ENCODE measurements at regions not wholly inside any gene's neighbourhood (a gene's known extent, or its start where the extent isn't known, plus 50 kb on each side); places are given as distances from the start of the nearest gene placed in this dataset.

DNA sequence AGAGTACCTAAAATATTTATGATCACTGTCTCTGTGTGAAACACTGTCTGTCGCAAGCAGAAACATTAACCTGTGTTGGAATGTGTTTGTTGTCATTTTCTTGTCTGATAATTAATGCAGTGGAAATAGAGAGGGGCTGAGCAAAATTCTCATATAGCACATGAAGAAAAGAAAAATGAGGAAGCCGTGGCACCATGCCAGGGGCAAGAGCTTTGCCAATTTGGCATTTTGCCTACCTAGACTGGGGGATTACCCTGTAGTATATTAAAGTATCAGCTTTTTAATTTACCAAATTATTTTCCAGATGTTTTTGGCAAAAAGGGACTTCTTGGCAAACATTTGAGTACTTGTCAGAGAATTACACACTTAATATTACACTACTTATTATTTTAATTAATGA is 1326.6 kb upstream of the GOT2 start:
- H3K27ac Mint-ChIP-seq, result no peak overlapping the region
- H3K4me3 Mint-ChIP-seq, result no peak overlapping the region
- H3K4me1 Mint-ChIP-seq, result no peaks in the 10 kb centered on the region
- no peaks in the 10 kb centered on the region for H3K36me3 Mint-ChIP-seq
- no peaks in the 10 kb centered on the region for H3K27me3 Mint-ChIP-seq
- DNase-seq (ENCODE audit: low spot score in 2 of 2) (no peak), ATAC-seq (ENCODE audit: low read depth) (no peak)
- H3K9me3 Mint-ChIP-seq, result peaks cover 6% of the 10 kb centered on the region

DNA sequence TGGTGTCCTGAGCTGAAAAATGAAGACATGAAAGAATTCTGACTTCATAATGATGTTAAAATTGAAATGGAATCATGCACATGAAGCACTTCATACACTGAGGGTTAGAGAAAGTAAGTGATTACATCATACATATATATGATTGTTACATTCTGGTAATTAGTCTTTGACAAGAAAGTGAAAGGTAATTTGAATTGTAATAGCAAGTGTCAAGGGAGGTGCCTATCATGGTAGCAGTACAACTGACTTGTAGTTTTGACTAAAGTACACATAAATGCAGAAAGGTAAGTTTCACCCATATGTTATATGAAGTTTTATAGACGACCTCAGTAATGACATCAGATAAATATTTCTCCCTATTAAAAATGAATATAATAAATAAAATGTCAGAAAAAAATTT is 1325.0 kb upstream of the GOT2 start:
- no peaks in the 10 kb centered on the region for H3K36me3 Mint-ChIP-seq

DNA sequence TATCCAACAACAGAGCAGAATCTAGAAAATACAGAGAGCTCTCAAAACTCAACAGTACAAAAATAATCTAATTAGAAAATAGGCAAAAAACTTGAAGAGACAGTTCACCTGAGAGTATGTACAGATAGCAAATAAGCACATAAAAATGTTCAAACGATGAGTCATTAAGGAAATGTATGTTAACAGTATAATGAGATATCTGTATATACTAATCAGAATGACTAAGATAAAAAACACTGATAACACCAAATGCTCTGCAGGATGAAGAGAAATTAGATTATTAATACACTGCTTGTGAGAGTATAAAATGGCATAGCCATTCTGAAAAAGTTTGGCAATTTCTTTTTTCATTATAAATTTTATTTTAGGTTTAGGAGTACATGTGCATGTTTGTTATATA is 1307.6 kb upstream of the GOT2 start:
- Mint-ChIP-seq H3K4me3 (no peak overlapping the region), H3K36me3 (no peaks in the 10 kb centered on the region), H3K9me3 (peaks cover 4% of the 10 kb centered on the region), H3K27me3 (no peaks in the 10 kb centered on the region), H3K27ac (no peak overlapping the region), H3K4me1 (no peaks in the 10 kb centered on the region)
- DNase-seq (ENCODE audit: low spot score in 2 of 2), result no peak
- ATAC-seq (ENCODE audit: low read depth), result no peak

More for the DNA sequence above, 1325.0 kb upstream of the GOT2 start:
- H3K27me3 Mint-ChIP-seq, result no peaks in the 10 kb centered on the region
- H3K4me1 Mint-ChIP-seq, result no peaks in the 10 kb centered on the region
- peaks cover 8% of the 10 kb centered on the region for H3K9me3 Mint-ChIP-seq
- H3K4me3 Mint-ChIP-seq, result no peak overlapping the region
- DNase-seq (ENCODE audit: low spot score in 2 of 2), result no peak
- H3K27ac Mint-ChIP-seq, result no peak overlapping the region
- ATAC-seq (ENCODE audit: low read depth), result no peak

DNA sequence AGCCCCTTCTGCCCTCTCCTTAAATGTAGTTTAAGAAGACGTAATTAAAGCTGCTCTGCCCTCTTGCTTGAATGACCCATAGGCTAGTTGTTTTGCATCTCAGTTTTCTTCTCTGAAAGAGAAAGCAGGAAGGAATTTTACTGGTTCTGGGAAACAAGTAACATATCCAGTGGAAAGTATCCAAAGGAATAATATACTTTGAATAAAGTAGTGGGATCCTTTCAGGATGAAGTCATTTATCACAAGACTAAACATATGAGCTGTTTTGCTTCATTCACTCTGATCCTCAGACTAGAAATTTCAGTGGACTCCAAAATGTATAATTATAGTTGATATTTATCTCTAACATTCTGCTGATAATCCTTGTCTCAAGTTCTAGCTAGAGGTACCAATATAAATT is 1297.6 kb upstream of the GOT2 start:
- Mint-ChIP-seq H3K27ac (no peak overlapping the region), H3K36me3 (no peaks in the 10 kb centered on the region), H3K4me3 (no peak overlapping the region), H3K27me3 (no peaks in the 10 kb centered on the region), H3K4me1 (no peaks in the 10 kb centered on the region), H3K9me3 (peaks cover 6% of the 10 kb centered on the region)
- DNase-seq (ENCODE audit: low spot score in 2 of 2) (no peak), ATAC-seq (ENCODE audit: low read depth) (no peak)

DNA sequence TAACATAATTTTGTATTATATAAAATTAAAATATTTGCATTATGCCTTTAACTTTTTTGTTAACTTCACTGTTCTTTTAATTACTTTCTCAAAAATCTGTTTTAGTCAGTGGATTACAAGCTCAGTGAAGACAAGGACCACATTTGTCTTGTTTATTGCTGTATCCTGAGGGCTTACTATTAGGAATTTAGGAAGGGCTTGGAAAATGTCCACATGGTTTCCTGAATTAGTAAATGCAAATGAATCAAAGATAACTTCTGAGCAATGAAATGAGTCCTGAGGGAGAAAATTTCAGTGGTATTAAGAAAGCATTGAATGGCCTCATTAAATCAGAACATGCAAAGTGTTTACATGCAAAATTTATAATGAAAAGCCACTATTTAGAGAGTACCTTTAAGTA is 1293.2 kb upstream of the GOT2 start:
- Mint-ChIP-seq H3K27me3 (no peaks in the 10 kb centered on the region), H3K36me3 (no peaks in the 10 kb centered on the region), H3K9me3 (peaks cover 8% of the 10 kb centered on the region), H3K4me3 (no peak overlapping the region), H3K27ac (no peak overlapping the region), H3K4me1 (no peaks in the 10 kb centered on the region)
- DNase-seq (ENCODE audit: low spot score in 2 of 2), result no peak
- no peak for ATAC-seq (ENCODE audit: low read depth)

DNA sequence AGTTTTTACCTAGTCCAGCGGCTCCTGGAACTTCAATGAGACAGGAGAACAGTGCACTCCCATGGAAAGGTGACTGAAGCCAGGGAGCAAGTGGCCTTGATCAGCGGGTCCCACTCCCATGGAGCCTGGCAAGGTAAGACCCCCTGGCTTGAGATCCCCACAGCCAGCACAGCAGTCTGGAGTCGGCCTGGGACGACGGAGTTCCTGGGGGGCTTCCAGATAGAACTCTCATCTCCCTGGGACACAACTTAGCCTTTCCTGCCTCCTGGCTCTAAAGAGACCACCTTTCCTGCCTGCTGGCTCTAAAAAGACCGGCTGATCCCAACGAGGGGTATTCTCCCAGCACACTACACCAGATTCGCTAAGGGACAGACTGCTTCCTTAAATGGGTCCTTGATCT is 1279.0 kb upstream of the GOT2 start:
- no peak overlapping the region for H3K4me3 Mint-ChIP-seq
- H3K4me1 Mint-ChIP-seq, result no peaks in the 10 kb centered on the region
- H3K27me3 Mint-ChIP-seq, result no peaks in the 10 kb centered on the region
- H3K27ac Mint-ChIP-seq, result no peak overlapping the region
- ATAC-seq (ENCODE audit: low read depth), result no peak
- no peaks in the 10 kb centered on the region for H3K36me3 Mint-ChIP-seq
- no peak for DNase-seq (ENCODE audit: low spot score in 2 of 2)
- peaks cover 9% of the 10 kb centered on the region for H3K9me3 Mint-ChIP-seq

DNA sequence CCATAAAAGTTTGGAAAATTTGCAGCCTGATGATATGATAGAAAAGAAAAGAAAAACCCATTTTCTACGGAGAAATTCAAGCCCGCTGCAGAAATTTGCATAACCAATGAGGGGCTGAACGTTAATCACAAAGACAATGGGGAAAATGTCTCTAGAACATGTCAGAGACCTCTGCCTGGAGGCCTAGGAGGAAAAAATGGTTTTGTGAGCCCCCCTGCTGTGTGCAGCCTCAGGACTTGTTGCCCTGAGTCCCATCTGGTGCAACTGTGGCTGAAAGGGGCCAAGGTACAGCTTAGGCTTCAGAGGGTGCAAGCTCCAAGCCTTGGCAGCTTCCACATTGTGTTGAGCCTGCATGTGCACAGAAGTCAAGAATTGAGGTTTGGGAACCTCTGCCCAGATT is 1267.4 kb upstream of the GOT2 start:
- no peaks in the 10 kb centered on the region for H3K4me1 Mint-ChIP-seq
- no peaks in the 10 kb centered on the region for H3K27me3 Mint-ChIP-seq
- H3K27ac Mint-ChIP-seq, result no peak overlapping the region
- H3K36me3 Mint-ChIP-seq, result no peaks in the 10 kb centered on the region
- ATAC-seq (ENCODE audit: low read depth) (no peak), DNase-seq (ENCODE audit: low spot score in 2 of 2) (no peak)
- H3K4me3 Mint-ChIP-seq, result no peak overlapping the region
- H3K9me3 Mint-ChIP-seq, result peaks cover 4% of the 10 kb centered on the region

DNA sequence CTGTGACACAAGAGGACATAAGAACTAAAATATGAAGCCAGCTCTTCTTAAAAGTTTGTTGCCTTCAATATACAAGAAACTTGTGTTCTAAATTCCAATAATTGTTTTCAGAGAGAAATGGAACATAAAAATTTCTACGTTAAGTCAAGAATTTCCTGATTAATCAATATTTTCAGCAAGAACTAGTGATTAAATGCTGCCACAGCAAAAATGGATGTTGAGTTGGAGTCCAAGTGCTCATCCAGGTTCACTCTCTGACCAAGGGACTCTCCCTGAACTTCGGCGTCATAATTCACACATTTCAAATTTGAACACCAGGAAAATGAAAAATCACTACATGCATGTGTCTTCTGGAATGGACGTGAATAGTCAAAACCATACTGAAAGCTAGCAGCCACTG is 1263.6 kb upstream of the GOT2 start:
- DNase-seq (ENCODE audit: low spot score in 2 of 2), result no peak
- Mint-ChIP-seq H3K36me3 (no peaks in the 10 kb centered on the region), H3K4me1 (no peaks in the 10 kb centered on the region), H3K4me3 (no peak overlapping the region), H3K27me3 (no peaks in the 10 kb centered on the region), H3K9me3 (peaks cover 8% of the 10 kb centered on the region), H3K27ac (no peak overlapping the region)
- ATAC-seq (ENCODE audit: low read depth), result no peak

DNA sequence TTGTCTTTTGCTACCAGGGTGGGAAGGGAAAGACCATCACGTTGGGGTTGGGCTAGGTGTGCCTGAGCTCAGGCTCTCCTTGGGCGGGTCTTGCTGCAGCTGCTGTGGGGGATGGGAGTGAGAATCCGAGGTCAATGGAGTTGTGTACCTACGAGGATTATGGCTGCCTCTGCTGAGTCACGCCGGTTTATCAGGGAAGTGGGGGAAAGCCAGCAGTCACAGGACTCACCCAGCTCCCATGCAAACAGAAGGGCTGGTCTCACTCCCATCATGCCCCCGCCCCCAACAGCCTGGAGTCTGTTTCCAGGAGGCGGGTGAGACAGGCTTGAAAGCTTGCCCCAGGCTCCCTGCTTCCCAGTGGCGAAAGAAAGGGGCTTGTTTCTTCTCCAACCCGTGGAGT is 1259.0 kb upstream of the GOT2 start:
- no peaks in the 10 kb centered on the region for H3K4me1 Mint-ChIP-seq
- no peak for ATAC-seq (ENCODE audit: low read depth)
- H3K9me3 Mint-ChIP-seq, result peaks cover 11% of the 10 kb centered on the region
- no peak overlapping the region for H3K4me3 Mint-ChIP-seq
- no peak for DNase-seq (ENCODE audit: low spot score in 2 of 2)
- no peaks in the 10 kb centered on the region for H3K36me3 Mint-ChIP-seq
- no peaks in the 10 kb centered on the region for H3K27me3 Mint-ChIP-seq
- H3K27ac Mint-ChIP-seq, result no peak overlapping the region

DNA sequence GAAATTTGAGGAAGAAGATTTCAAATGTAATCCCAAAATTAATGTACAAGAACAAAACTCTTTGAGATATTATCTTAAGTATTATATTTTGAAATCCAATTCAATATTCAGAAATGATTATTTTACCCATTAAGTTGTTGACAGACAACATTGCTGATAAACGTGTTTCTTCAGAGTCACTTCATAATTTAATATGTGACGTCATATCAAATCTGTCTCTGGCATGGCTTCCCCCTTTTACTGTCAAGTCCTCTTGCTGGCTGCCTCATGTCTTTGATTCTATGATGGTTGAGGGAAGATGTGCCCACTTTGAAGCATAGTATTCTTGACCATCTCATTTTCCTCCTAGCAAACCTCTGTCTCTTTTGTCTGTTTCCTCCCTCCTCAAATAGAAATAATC is 1257.1 kb upstream of the GOT2 start:
- no peak overlapping the region for H3K4me3 Mint-ChIP-seq
- no peak for ATAC-seq (ENCODE audit: low read depth)
- no peaks in the 10 kb centered on the region for H3K27me3 Mint-ChIP-seq
- no peak for DNase-seq (ENCODE audit: low spot score in 2 of 2)
- H3K9me3 Mint-ChIP-seq, result peaks cover 11% of the 10 kb centered on the region
- H3K4me1 Mint-ChIP-seq, result no peaks in the 10 kb centered on the region
- no peaks in the 10 kb centered on the region for H3K36me3 Mint-ChIP-seq
- no peak overlapping the region for H3K27ac Mint-ChIP-seq

DNA sequence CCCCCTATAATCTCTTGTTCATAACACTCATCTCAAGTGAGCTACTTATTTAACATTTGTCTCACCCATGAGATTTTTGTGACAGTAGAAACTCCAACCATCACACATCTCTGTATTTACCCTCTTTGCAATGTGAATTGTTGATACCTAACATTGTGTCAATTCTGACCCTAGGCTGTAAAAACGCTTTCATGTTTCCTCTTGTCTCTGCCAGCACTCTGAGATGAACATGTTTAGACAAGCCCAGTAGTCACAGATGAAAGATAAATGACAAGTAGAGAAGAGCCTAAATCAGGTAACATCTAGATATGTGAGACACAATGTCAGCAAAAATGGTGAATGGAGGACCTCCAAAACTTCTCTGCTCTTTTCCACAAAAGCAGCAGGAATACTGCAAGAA is 1254.5 kb upstream of the GOT2 start:
- no peak for DNase-seq (ENCODE audit: low spot score in 2 of 2)
- Mint-ChIP-seq H3K9me3 (peaks cover 9% of the 10 kb centered on the region), H3K4me1 (no peaks in the 10 kb centered on the region), H3K4me3 (no peak overlapping the region), H3K27ac (no peak overlapping the region), H3K27me3 (no peaks in the 10 kb centered on the region), H3K36me3 (no peaks in the 10 kb centered on the region)
- ATAC-seq (ENCODE audit: low read depth), result no peak

DNA sequence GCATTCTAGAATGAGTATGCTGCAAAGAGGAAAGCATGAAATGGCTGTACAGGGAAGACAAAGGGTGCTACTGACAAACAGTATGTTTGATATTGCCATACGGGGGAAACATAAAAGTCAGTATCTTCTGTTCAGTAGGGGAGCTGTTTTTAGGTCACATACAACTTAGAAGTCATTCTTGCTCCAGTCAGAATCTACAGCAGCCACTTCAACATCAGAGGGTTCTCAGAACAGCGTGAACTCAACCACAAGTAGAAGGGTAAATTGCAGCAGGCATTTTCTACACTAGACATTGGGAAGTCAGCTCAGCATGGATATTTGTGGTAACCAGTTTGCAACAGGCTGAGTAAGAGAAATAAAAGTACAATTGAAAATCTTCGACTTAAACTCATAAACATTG is 1241.8 kb upstream of the GOT2 start:
- ATAC-seq (ENCODE audit: low read depth), result no peak
- Mint-ChIP-seq H3K36me3 (no peaks in the 10 kb centered on the region), H3K4me1 (no peaks in the 10 kb centered on the region), H3K4me3 (no peak overlapping the region), H3K27ac (no peak overlapping the region), H3K27me3 (no peaks in the 10 kb centered on the region), H3K9me3 (peaks cover 2% of the 10 kb centered on the region)
- no peak for DNase-seq (ENCODE audit: low spot score in 2 of 2)

DNA sequence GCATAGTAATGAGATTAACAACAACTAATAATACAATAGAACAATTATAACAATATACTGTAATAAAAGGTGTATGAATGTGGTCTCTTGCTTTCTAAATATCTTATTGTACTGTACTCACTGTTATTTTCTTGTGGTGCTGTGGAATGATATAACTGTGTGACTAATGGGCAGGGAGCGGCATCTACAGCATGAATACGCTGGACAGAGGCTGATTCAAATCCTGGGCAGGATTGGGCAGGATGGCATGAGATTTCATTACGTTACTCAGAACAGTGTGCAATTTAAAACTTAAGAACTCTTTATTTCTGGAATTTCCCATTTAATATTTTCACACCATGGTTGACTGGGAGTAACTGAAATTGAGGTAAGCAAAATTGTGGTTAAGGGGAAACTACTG is 1239.8 kb upstream of the GOT2 start:
- Mint-ChIP-seq H3K27me3 (no peaks in the 10 kb centered on the region), H3K36me3 (no peaks in the 10 kb centered on the region), H3K4me3 (no peak overlapping the region), H3K9me3 (peaks cover 2% of the 10 kb centered on the region), H3K27ac (no peak overlapping the region), H3K4me1 (no peaks in the 10 kb centered on the region)
- no peak for DNase-seq (ENCODE audit: low spot score in 2 of 2)
- no peak for ATAC-seq (ENCODE audit: low read depth)

DNA sequence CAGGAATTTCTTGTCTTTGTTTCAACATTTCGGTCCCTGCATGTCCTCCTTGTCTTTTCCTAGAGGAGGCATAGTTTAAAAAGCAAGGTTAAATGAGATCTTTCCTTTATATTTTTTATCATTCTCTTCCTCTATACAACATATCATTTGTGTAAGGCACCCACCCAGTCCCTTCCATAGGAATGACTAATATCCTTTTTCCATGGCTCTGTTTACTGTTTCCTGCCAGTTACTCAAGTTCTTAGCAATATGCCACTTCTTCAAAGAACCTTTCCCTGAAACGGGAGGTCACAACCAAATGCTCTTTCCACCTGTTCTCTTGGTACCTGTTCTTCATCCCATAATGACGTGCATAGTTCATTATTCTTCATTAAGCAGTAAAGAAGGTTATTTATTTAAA is 1237.1 kb upstream of the GOT2 start:
- Mint-ChIP-seq H3K4me1 (no peaks in the 10 kb centered on the region), H3K36me3 (no peaks in the 10 kb centered on the region), H3K9me3 (peaks cover 2% of the 10 kb centered on the region), H3K4me3 (no peak overlapping the region), H3K27me3 (no peaks in the 10 kb centered on the region), H3K27ac (no peak overlapping the region)
- DNase-seq (ENCODE audit: low spot score in 2 of 2) (no peak), ATAC-seq (ENCODE audit: low read depth) (no peak)

DNA sequence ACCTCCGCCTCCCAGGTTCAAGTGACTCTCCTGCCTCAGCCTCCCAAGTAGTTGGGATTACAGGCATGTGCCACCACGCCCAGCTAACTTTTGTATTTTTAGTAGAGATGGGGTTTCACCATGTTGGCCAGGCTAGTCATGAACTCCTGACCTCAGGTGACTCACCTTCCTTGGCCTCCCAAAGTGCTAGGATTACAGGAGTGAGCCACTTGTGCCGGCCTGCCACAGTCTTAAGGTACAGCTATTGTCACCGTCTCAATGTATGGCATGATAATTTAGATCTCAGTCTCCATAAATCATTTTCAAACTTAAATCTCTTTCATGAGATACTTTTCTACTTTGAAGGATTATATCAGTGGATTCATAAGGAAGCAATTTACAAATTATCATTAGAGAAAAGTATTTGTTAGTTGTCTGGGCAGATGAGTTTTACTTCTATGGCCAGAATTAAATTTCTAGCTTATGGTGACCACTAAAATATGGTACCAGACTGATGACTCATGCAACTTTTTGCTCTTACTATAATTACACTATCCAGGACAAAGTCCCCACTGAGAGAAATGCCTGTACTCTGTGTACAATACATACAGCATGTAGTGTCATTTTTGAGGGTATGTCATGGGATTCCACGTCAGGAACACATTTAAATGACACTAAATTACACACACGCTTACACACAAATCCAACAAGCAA is 1230.3 kb upstream of the GOT2 start:
- H3K9me3 Mint-ChIP-seq, result peaks cover 4% of the 10 kb centered on the region
- no peaks in the 10 kb centered on the region for H3K36me3 Mint-ChIP-seq
- no peak for ATAC-seq (ENCODE audit: low read depth)

More for the DNA sequence above, 1230.3 kb upstream of the GOT2 start:
- Mint-ChIP-seq H3K27me3 (no peaks in the 10 kb centered on the region), H3K4me1 (no peaks in the 10 kb centered on the region), H3K27ac (no peak overlapping the region), H3K4me3 (no peak overlapping the region)
- no peak for DNase-seq (ENCODE audit: low spot score in 2 of 2)

Data from memory B cell (primary cell).